Activated naive CD8-positive, alpha-beta T cell treated with anti-CD3 and anti-CD28 coated beads for 36 hours (primary cell): ENCODE measurements at regions not wholly inside any gene's neighbourhood (a gene's known extent, or its start where the extent isn't known, plus 50 kb on each side); places are given as distances from the start of the nearest gene placed in this dataset.
A peak's percentile ranks its signal among the peaks of the same experiment; 100 is the strongest.

Experiments used
- DNase-seq: peaks from one replicate; pipeline ENCODE4 v3.0.0; 2021
- H3K27ac Mint-ChIP-seq: one replicate; pipeline ENCODE4 v1.8.0; 2022; ENCODE audit warnings: mild to moderate bottlenecking, moderate library complexity, mixed read lengths
- H3K27me3 Mint-ChIP-seq: one replicate; pipeline ENCODE4 v1.8.0; 2022; ENCODE audit warnings: mild to moderate bottlenecking, mixed read lengths
- H3K36me3 Mint-ChIP-seq: one replicate; pipeline ENCODE4 v1.8.0; 2021; ENCODE audit warnings: mild to moderate bottlenecking, mixed read lengths
- H3K4me1 Mint-ChIP-seq: one replicate; pipeline ENCODE4 v1.8.0; 2021; ENCODE audit warnings: mixed read lengths
- H3K4me3 Mint-ChIP-seq: one replicate; pipeline ENCODE4 v1.8.0; 2022; ENCODE audit warnings: mild to moderate bottlenecking, moderate library complexity, mixed read lengths
- H3K9me3 Mint-ChIP-seq: one replicate; pipeline ENCODE4 v1.8.0; 2022; ENCODE audit warnings: mixed read lengths

DNA sequence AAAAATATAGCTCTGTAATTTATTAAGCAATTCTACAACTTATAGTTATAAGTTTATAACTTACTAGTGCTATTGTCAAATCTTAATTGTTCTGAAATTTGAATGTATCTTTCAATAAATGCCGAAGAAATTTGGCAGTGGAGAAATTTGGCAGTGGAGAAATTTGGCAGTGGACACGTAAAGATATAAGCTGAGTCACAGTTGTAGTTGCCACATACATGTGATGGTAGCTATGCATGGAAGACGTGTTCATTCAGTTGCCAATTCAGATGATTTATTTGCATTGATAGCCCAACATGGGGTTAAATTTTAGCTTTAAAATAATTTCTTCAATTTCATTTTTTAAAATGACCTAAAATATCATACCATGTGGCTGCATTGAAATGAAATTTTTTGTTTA lies 127.8 kb upstream of the NR4A3 start:
- H3K4me1 Mint-ChIP-seq, result no peaks in the 10 kb centered on the region
- DNase-seq, result no peak
- H3K4me3 Mint-ChIP-seq, result no peak overlapping the region
- no peaks in the 10 kb centered on the region for H3K27me3 Mint-ChIP-seq
- no peaks in the 10 kb centered on the region for H3K9me3 Mint-ChIP-seq
- H3K36me3 Mint-ChIP-seq, result no peaks in the 10 kb centered on the region
- no peak overlapping the region for H3K27ac Mint-ChIP-seq

DNA sequence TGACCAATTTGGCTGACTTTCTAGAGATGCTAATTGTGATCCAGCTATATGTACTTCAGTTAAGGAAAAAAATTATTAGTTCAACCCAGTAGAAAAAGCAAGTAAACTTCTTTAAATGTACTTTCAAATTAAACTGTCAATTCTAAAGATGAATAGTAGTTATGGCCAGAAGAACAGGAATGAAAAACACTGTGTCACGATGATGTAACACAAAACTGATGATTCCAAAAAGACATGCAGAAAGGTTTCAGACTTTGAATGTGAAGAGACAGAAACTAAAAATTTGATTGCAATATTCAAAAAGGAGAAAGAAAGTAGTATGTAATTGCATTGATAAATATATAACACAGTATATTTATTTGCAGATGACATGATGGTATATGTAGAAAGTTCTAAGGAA lies 127.3 kb upstream of the NR4A3 start:
- Mint-ChIP-seq H3K4me1 (no peaks in the 10 kb centered on the region), H3K27ac (no peak overlapping the region), H3K36me3 (no peaks in the 10 kb centered on the region), H3K4me3 (no peak overlapping the region), H3K27me3 (no peaks in the 10 kb centered on the region), H3K9me3 (no peaks in the 10 kb centered on the region)
- no peak for DNase-seq

DNA sequence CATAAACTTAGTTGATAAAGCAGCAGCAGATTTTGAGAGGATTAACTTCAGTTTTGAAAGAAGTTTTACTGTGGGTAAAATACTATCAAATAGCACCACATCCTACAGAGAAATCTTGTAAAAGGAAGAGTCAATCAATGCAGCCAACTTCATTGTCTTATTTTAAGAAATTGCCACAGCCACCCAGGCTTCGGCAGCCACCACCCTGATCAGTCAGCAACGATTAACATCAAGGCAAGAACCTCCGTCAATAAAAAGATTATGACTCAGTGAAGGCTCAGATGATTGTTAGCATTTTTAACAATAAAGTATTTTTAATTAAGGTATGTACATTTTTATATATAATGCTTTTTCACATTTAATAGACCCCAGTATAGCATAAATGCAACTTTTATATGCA lies 122.3 kb upstream of the NR4A3 start:
- H3K9me3 Mint-ChIP-seq, result no peaks in the 10 kb centered on the region
- DNase-seq, result no peak
- no peak overlapping the region for H3K27ac Mint-ChIP-seq
- H3K36me3 Mint-ChIP-seq, result no peaks in the 10 kb centered on the region
- H3K4me1 Mint-ChIP-seq, result no peaks in the 10 kb centered on the region
- H3K4me3 Mint-ChIP-seq, result no peak overlapping the region
- H3K27me3 Mint-ChIP-seq, result peaks cover 7% of the 10 kb centered on the region

DNA sequence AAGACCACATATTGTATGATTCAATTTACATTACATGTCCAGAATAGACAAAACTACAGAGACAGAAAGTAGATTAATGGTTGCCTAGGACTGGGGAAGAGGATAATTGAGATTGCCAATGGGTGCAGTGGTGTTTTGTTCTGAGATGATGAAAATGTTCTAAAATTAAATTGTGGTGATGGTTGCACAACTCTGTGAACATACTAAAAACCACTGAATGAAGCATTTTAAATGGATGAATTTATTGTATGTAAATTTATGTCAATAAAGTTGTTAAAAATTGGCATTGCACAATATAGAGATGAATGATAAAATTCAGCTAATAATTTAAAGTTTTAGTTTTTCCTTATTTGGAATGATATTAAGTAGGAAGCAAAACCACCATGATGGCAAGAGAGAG lies 109.5 kb upstream of the NR4A3 start:
- H3K27ac Mint-ChIP-seq, result no peak overlapping the region
- no peaks in the 10 kb centered on the region for H3K4me1 Mint-ChIP-seq

DNA sequence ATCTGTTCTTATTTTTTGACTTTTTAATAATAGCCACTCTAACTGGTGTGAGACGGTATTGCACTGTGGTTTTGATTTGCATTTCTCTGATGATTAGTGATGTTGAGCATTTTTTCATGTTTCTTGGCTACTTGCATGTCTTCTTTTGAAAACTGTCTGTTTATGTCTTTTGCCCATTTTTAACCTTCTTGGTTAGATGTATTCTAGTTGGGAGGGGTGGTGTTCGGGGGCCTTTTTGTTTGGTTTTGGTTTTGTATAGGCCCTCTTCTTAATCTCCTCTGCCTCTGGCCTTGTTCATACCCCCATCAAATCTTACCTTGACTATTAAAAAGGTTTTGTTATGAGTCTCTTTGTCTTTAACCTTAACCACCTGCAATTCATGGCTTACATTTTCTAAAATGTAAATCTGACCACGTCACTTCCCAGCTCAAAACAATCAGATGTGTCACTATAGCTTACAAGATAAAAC lies 107.8 kb upstream of the NR4A3 start:
- DNase-seq, result no peak
- Mint-ChIP-seq H3K27me3 (no peaks in the 10 kb centered on the region), H3K27ac (no peak overlapping the region), H3K4me3 (no peak overlapping the region), H3K4me1 (no peaks in the 10 kb centered on the region), H3K36me3 (no peaks in the 10 kb centered on the region), H3K9me3 (no peaks in the 10 kb centered on the region)

More for the DNA sequence above, 109.5 kb upstream of the NR4A3 start:
- Mint-ChIP-seq H3K4me3 (no peak overlapping the region), H3K27me3 (no peaks in the 10 kb centered on the region), H3K9me3 (no peaks in the 10 kb centered on the region), H3K36me3 (no peaks in the 10 kb centered on the region)
- DNase-seq, result no peak

DNA sequence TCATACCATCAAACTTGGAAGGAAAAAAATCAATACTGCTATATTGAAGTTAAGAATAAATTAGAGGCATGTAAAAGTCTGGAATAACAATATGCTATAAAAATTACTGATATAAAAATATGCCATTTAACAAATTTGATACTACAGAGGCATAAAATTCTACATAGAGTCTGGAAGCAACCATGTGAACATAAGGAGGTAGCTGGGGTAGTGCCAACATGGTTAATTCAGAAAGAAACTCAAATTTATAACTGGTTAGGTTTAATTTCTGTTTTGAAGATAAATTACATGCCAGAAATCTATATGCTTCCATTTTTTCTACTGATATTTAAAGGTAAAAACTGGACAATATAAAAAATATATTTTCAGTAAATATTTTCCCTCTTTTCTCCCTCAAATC lies 103.1 kb upstream of the NR4A3 start:
- Mint-ChIP-seq H3K9me3 (no peaks in the 10 kb centered on the region), H3K27ac (no peak overlapping the region), H3K27me3 (no peaks in the 10 kb centered on the region), H3K4me1 (peaks cover 28% of the 10 kb centered on the region), H3K4me3 (no peak overlapping the region), H3K36me3 (no peaks in the 10 kb centered on the region)
- no peak for DNase-seq

DNA sequence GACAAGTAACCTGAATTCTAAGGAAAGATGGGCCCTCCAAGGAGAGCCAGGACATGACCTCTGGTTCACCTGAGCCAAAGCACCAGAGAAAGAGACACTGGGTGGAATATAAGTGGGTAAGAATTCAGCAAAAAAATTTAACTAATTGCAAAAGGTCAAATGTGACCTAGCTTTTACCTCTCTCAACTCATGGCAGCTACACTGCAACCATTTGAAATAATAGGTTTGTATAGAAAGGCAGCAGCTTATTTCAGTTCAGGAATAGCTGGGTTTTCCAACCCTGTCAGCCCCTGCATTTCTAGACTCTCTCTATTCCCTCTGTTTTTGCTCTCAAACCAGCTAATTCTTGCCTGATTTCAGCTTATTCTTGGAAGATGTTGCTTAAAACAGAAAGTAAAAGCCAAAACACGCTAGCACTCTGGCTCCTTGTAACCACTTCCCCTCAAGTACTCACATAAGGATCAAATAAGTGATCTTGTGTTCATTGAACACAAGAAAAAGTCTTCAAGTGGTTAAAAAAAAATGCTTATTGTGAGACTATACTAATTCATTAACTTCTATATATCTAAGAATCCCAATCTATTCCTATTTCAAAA lies 101.1 kb upstream of the NR4A3 start:
- no peak for DNase-seq
- H3K4me1 Mint-ChIP-seq, result peaks cover 28% of the 10 kb centered on the region
- H3K9me3 Mint-ChIP-seq, result no peaks in the 10 kb centered on the region
- H3K4me3 Mint-ChIP-seq, result peak overlapping the region; percentile 70
- peak overlapping the region; percentile 88 for H3K27ac Mint-ChIP-seq
- H3K27me3 Mint-ChIP-seq, result no peaks in the 10 kb centered on the region
- no peaks in the 10 kb centered on the region for H3K36me3 Mint-ChIP-seq

DNA sequence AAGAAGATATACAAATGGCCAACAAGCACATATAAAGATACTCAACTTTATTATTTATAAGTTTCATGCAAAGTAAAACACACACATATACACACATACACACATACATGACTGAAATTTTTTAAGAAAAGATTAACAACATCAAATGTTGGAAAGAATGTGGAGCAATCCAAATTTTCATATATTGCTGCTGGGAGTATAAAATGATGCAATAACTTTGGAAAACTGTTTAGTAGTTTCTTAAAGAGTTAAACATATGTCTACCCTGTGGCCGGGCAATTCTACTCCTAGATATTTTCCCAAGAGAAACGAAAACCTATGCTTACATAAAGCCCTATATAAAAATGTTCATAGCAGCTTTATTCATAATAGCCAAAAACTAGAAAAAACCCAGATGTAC lies 99.8 kb upstream of the NR4A3 start:
- Mint-ChIP-seq H3K4me3 (no peak overlapping the region), H3K27ac (no peak overlapping the region), H3K27me3 (no peaks in the 10 kb centered on the region), H3K4me1 (peaks cover 28% of the 10 kb centered on the region), H3K36me3 (no peaks in the 10 kb centered on the region), H3K9me3 (no peaks in the 10 kb centered on the region)
- no peak for DNase-seq

DNA sequence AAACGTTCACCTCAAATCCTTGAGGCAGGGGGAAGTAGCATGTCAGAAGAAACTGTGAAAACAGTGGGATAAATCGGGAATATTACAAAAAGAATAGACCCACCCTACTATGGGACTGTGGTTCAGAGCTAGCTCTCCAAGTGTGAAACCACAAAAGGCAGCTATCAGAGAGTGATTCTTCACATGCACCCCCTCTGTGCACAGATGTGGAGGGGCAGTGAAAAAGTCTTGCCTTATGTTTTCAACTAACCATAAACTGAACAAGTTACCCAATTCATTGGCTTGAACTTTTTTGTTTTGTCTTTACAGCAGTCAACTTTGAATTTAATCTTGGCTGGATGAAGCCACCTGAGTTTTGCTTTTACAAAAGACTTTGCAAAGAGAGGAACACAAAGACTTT lies 98.8 kb upstream of the NR4A3 start:
- no peak overlapping the region for H3K4me3 Mint-ChIP-seq
- no peak overlapping the region for H3K27ac Mint-ChIP-seq
- no peaks in the 10 kb centered on the region for H3K9me3 Mint-ChIP-seq
- H3K36me3 Mint-ChIP-seq, result no peaks in the 10 kb centered on the region
- DNase-seq, result no peak
- no peaks in the 10 kb centered on the region for H3K27me3 Mint-ChIP-seq
- H3K4me1 Mint-ChIP-seq, result peaks cover 28% of the 10 kb centered on the region

DNA sequence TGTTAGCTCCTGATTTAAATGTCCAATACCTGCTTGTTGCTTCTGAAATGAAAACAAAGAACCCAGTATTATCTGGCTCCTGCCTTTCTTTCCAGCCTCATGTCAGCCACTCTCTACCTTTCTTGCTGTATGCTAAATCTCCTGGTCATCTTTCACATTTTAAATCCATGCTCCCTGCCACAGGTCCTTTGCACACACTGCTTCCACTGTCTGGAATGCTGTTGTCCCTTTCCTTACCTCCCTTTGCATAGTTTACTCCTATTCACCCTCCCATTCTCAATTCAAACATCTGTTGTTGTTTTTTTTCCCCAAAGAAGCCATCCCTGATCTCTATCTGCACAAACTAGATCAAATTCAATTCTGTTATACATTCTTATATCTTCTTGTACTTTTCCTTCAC lies 97.0 kb upstream of the NR4A3 start:
- no peak for DNase-seq
- Mint-ChIP-seq H3K36me3 (no peaks in the 10 kb centered on the region), H3K4me3 (no peak overlapping the region), H3K4me1 (peaks cover 24% of the 10 kb centered on the region), H3K9me3 (no peaks in the 10 kb centered on the region), H3K27me3 (no peaks in the 10 kb centered on the region), H3K27ac (no peak overlapping the region)

DNA sequence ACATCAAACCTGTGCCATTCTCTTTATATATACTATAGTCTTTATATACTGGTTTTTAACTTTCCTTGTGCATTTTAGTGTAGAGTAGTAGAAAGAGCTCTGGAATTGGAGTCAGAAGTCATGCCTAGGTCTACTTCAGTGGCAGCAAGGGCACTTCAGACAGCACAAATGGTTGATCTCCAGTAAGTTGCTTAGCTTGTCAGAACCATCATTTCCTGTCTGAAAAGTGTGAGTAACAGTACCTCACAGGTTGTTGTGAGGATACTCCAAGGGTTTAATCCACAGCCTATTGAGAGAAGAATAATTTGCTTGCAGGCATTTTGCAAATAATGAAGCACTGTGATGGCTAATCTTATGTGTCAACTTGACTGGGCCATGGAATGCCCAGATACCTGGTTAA lies 95.8 kb upstream of the NR4A3 start:
- no peaks in the 10 kb centered on the region for H3K36me3 Mint-ChIP-seq

DNA sequence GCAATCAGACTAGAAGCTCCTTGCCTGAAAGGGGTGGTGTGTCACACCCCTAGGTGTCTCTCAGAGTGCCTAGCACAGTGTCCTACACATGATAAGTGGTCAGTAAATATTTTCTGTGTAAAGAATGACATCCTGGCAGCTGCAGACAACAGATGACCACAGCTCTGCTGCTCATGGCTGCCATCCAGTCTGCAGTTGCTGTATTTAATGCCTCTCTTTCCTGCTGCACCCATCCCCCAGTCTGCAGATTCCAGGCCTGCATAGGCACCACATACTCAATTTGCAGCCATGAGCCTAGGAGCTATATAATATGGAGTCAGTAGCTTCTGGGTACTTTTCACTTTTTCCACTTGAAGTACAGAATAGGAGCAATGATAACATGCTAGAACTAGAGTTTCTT lies 94.9 kb upstream of the NR4A3 start:
- no peaks in the 10 kb centered on the region for H3K9me3 Mint-ChIP-seq
- DNase-seq, result no peak
- no peak overlapping the region for H3K4me3 Mint-ChIP-seq

More for the DNA sequence above, 95.8 kb upstream of the NR4A3 start:
- Mint-ChIP-seq H3K27ac (no peak overlapping the region), H3K4me3 (no peak overlapping the region), H3K9me3 (no peaks in the 10 kb centered on the region), H3K4me1 (peaks cover 13% of the 10 kb centered on the region), H3K27me3 (no peaks in the 10 kb centered on the region)
- no peak for DNase-seq

DNA sequence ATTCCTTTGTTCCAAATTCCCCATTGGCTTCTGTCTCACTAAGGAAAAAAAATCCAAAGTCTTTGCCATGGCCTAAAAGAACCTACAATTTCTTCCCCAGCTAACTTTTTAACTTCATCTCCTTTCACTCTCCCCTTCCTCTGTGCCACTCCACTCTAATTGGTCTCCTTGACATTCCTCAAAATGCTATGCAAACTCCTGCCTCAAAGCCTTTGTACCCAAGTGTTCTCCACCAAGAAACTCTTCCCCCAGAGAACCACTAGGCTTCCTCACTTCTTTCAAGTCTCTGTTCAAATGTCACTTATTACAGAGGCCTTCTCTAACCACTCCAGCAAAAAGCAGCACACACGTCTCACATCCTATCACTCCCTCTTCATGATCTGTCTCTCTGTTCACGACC lies 91.6 kb upstream of the NR4A3 start:
- no peak for DNase-seq
- H3K27ac Mint-ChIP-seq, result no peak overlapping the region
- no peaks in the 10 kb centered on the region for H3K4me1 Mint-ChIP-seq
- H3K36me3 Mint-ChIP-seq, result no peaks in the 10 kb centered on the region
- H3K27me3 Mint-ChIP-seq, result peaks cover 5% of the 10 kb centered on the region
- no peaks in the 10 kb centered on the region for H3K9me3 Mint-ChIP-seq
- H3K4me3 Mint-ChIP-seq, result no peak overlapping the region

More for the DNA sequence above, 94.9 kb upstream of the NR4A3 start:
- H3K27ac Mint-ChIP-seq, result no peak overlapping the region
- H3K4me1 Mint-ChIP-seq, result peaks cover 11% of the 10 kb centered on the region
- H3K36me3 Mint-ChIP-seq, result no peaks in the 10 kb centered on the region
- no peaks in the 10 kb centered on the region for H3K27me3 Mint-ChIP-seq

DNA sequence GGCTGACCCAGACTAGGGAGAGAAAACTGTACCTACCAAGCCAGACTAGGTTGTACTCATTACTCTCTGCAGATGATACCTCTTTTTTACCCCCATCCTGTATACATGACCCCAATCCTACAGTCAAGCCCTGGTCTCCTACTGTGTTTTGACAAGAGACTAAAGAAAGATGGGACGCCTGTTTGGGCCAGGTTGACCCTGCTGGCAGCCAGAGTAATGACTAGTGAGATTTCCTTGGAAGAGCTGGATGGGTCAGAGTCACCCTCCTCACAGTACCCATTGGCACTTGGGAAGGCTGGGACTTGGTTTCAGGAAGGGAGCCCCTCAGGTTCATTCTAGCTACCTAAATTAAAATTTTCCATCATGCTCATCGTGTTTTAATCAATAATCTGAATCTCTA lies 89.7 kb upstream of the NR4A3 start:
- H3K4me1 Mint-ChIP-seq, result no peaks in the 10 kb centered on the region
- peaks cover 5% of the 10 kb centered on the region for H3K27me3 Mint-ChIP-seq
- no peaks in the 10 kb centered on the region for H3K9me3 Mint-ChIP-seq
- no peaks in the 10 kb centered on the region for H3K36me3 Mint-ChIP-seq
- H3K4me3 Mint-ChIP-seq, result no peak overlapping the region
- H3K27ac Mint-ChIP-seq, result no peak overlapping the region
- DNase-seq, result no peak

DNA sequence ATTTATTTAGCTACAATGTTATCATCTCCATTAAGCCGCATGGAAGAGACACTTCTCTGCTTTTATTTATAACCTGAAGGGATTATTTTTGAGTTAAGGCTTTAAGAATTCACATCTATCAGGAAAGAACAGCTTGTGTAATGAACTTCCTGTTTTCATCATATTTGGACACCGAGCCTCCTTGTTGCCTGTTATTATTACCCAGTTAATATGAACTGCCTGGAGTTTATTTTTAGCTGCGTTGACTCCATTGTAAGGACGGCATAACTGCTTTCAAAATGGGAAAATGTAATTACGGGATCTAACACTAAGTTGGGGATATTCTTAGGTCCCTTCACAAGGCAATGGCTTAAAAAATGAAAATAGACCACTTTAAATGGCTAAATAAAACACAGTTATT lies 89.0 kb upstream of the NR4A3 start:
- peaks cover 5% of the 10 kb centered on the region for H3K27me3 Mint-ChIP-seq

DNA sequence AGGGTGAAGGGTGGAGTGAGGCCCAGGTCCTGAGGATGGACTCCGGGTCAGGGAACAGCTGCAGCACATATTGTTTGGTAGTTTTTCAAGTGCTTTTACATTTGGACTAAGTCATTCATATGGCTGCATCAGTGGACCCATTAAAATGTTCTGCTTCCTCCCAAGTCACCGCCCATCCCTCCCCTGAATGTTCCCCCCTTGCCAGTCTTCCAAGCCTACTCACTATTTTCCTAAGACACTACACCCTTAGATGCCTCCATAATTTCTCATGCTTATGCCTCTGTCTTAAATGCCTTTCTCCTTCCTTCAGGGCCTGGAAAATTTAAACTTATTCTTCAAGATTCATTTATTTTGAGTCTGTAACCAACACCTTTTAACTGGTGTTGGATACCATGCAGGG lies 86.6 kb upstream of the NR4A3 start:
- H3K36me3 Mint-ChIP-seq, result no peaks in the 10 kb centered on the region
- H3K9me3 Mint-ChIP-seq, result no peaks in the 10 kb centered on the region
- H3K27me3 Mint-ChIP-seq, result peaks cover 5% of the 10 kb centered on the region
- no peak for DNase-seq
- H3K4me1 Mint-ChIP-seq, result no peaks in the 10 kb centered on the region
- no peak overlapping the region for H3K4me3 Mint-ChIP-seq
- no peak overlapping the region for H3K27ac Mint-ChIP-seq

More for the DNA sequence above, 89.0 kb upstream of the NR4A3 start:
- Mint-ChIP-seq H3K4me3 (no peak overlapping the region), H3K36me3 (no peaks in the 10 kb centered on the region), H3K9me3 (no peaks in the 10 kb centered on the region), H3K4me1 (no peaks in the 10 kb centered on the region), H3K27ac (no peak overlapping the region)
- DNase-seq, result no peak
